Right lobe of liver (tissue), 6 donors: ENCODE measurements at regions not wholly inside any gene's neighbourhood (a gene's known extent, or its start where the extent isn't known, plus 50 kb on each side); places are given as distances from the start of the nearest gene placed in this dataset.

ENCODE experiments used
- ATAC-seq, 4 donors: fragments of 200-7000 bp; cut with Tn5 transposase; one replicate each; pipeline ENCODE4 v1.9.1; 2020; ENCODE audit warnings: mild to moderate bottlenecking in 4 of 4, moderate library complexity in 4 of 4
- DNase-seq, 3 donors: peaks; one replicate each; pipeline ENCODE4 v3.0.0-alpha.2; 2020
- H3K27ac ChIP-seq, 3 donors: fragments of 200-600 bp; one replicate each; pipeline ENCODE4 v1.8.0; 2022
- H3K27me3 ChIP-seq, 2 donors: fragments of 200-600 bp; one replicate each; pipeline ENCODE4 v1.8.0; 2022
- H3K36me3 ChIP-seq, 4 donors: fragments of 200-600 bp; sonication (generic) in 1 of 4; one replicate each; pipeline versions ENCODE4 v1.5.1 to v1.8.0; 2017 to 2022; ENCODE audit warnings: control low read depth in 1 of 4
- H3K4me1 ChIP-seq, 4 donors: fragments of 200-600 bp; sonication (generic) in 1 of 4; one replicate each; pipeline versions ENCODE4 v1.5.1 to v1.8.0; 2017 to 2022; ENCODE audit warnings: control low read depth in 1 of 4
- H3K4me3 ChIP-seq, 3 donors: fragments of 200-600 bp; one replicate each; pipeline ENCODE4 v1.8.0; 2022
- H3K9me3 ChIP-seq, 4 donors: fragments of 200-600 bp; sonication (generic) in 1 of 4; one replicate each; pipeline versions ENCODE4 v1.5.1 to v1.8.0; 2017 to 2022; ENCODE audit warnings: control low read depth in 1 of 4
- CTCF ChIP-seq, 4 donors: fragments of 200-600 bp in 3 of 4; fragments of 450-650 bp in 1 of 4; IDR thresholded peaks; one replicate each; pipeline versions ENCODE4 v1.5.1 to v1.8.0; 2016 to 2022; ENCODE audit warnings: antibody characterized with exemption in 4 of 4, mild to moderate bottlenecking in 2 of 4
- POLR2A ChIP-seq: fragments of 450-650 bp; IDR thresholded peaks from one replicate; pipeline ENCODE4 v1.6.1; 2017; ENCODE audit warnings: antibody characterized with exemption, mild to moderate bottlenecking
- WGBS: methylation state at CpG from one replicate; pipeline ENCODE4 v1.1.6; 2018; ENCODE audit warnings: low coverage, low lambda C conversion rate; ENCODE audit not compliant: insufficient coverage; ENCODE audit errors: missing lambda C conversion rate; 5-methylcytosine and 5-hydroxymethylcytosine counted together
- intact Hi-C, 2 donors: fragments of 100-400 bp; cut with DNase I; formaldehyde crosslinking; loops; one replicate each; pipeline versions ENCODE4 v1.11.2 to v1.14.1; 2022
- donor health status: DM: no; HTN: yes; CAD: no.
- donor health status: DM: no; HTN: no; CAD: no.
- donor health status: DM: no; HTN: no; CAD: no.
- donor health status: DM: no; HTN: yes; CAD: no.
- donor health status: DM: no; HTN: yes; CAD: no.

GRCh38 chr17:55561316-55561972 lies 50.2 kb upstream of the SMIM36 start:
- Histone ChIP-seq H3K27ac (no peak overlapping the region), H3K4me1 (no peaks in the 10 kb centered on the region), H3K4me3 (no peak overlapping the region), H3K36me3 (no peaks in the 10 kb centered on the region), H3K9me3 (no peaks in the 10 kb centered on the region), H3K27me3 (no peaks in the 10 kb centered on the region)
- TF ChIP-seq POLR2A (no peak), CTCF (IDR thresholded peaks at IDR 0.05) (no peak)
- ATAC-seq (no peak), DNase-seq (no peak)
- WGBS = 91% methylated on average over 3 of the region's 26 CpGs
- intact Hi-C loops = no loop called here
